HG03064 (cell line): ENCODE measurements at regions not wholly inside any gene's neighbourhood (a gene's known extent, or its start where the extent isn't known, plus 50 kb on each side); places are given as distances from the start of the nearest gene placed in this dataset.
"Not testable (repeated sequence)": the region's sequence is repeated elsewhere in the genome, so short reads cannot be mapped to it uniquely, and the experiment has no call there.

Source experiments
- ATAC-seq: cut with Tn5 transposase; IDR thresholded peaks from one replicate; pipeline ENCODE4 v1.9.1; 2021; ENCODE audit warnings: low read depth; ENCODE audit not compliant: unreplicated experiment

GRCh38 chrX:38937926-38938325, 136.7 kb downstream of the MID1IP1 start:
- ATAC-seq, result no peak

- ATAC-seq, result no peak
These were observed 137.8 kb downstream of the MID1IP1 start for GRCh38 chrX:38939067-38939466.

- no peak for ATAC-seq
These were observed 139.3 kb downstream of the MID1IP1 start for GRCh38 chrX:38940547-38940946.

- no peak for ATAC-seq
These were observed 140.4 kb downstream of the MID1IP1 start for GRCh38 chrX:38941675-38942074.

- ATAC-seq, result no peak
These were observed 141.9 kb downstream of the MID1IP1 start for GRCh38 chrX:38943120-38943519.

- ATAC-seq, result no peak
These were observed 146.8 kb downstream of the MID1IP1 start for GRCh38 chrX:38948046-38948445.

- ATAC-seq, result no peak
These were observed 153.3 kb downstream of the MID1IP1 start for GRCh38 chrX:38954520-38954919.

- no peak for ATAC-seq
These were observed 158.5 kb downstream of the MID1IP1 start for GRCh38 chrX:38959736-38960135.

GRCh38 chrX:38960137-38960536, 158.9 kb downstream of the MID1IP1 start:
- no peak for ATAC-seq

GRCh38 chrX:38961936-38962335, 160.7 kb downstream of the MID1IP1 start:
- ATAC-seq, result no peak

- not testable (repeated sequence) for ATAC-seq
These were observed 162.0 kb downstream of the MID1IP1 start for GRCh38 chrX:38963244-38963643.

GRCh38 chrX:38965888-38966287, 164.6 kb downstream of the MID1IP1 start:
- ATAC-seq, result no peak

GRCh38 chrX:38968344-38969216, 167.3 kb downstream of the MID1IP1 start:
- ATAC-seq, result no peak

- no peak for ATAC-seq
These were observed 168.8 kb downstream of the MID1IP1 start for GRCh38 chrX:38970074-38970473.

- no peak for ATAC-seq
These were observed 169.6 kb downstream of the MID1IP1 start for GRCh38 chrX:38970845-38971244.

GRCh38 chrX:38973322-38973721, 172.1 kb downstream of the MID1IP1 start:
- ATAC-seq, result no peak

GRCh38 chrX:38974542-38974941, 173.3 kb downstream of the MID1IP1 start:
- no peak for ATAC-seq

- ATAC-seq, result no peak
These were observed 174.2 kb downstream of the MID1IP1 start for GRCh38 chrX:38975368-38975942.

GRCh38 chrX:38982370-38982769, 181.1 kb downstream of the MID1IP1 start:
- ATAC-seq, result no peak

GRCh38 chrX:38982843-38983242, 181.6 kb downstream of the MID1IP1 start:
- no peak for ATAC-seq

GRCh38 chrX:38985375-38985774, 184.1 kb downstream of the MID1IP1 start:
- ATAC-seq, result no peak

- no peak for ATAC-seq
These were observed 184.7 kb downstream of the MID1IP1 start for GRCh38 chrX:38985945-38986344.
